H54 (cell line): ENCODE measurements at regions not wholly inside any gene's neighbourhood (a gene's known extent, or its start where the extent isn't known, plus 50 kb on each side); places are given as distances from the start of the nearest gene placed in this dataset.
"Not testable (repeated sequence)": the region's sequence is repeated elsewhere in the genome, so short reads cannot be mapped to it uniquely, and the experiment has no call there.

Experiments
- DNase-seq: peaks from one replicate; pipeline ENCODE4 v3.0.0; 2011; ENCODE audit warnings: low spot score, mixed read lengths; ENCODE audit not compliant: insufficient read length
- FAIRE-seq: peaks from 3 replicates; lab custom pipeline; 2011; peaks lifted over from hg19 to GRCh38; lab: Jason Lieb, UNC
- POLR2A ChIP-seq: IDR thresholded peaks from 2 replicates; pipeline ENCODE4 v1.6.1; 2011; ENCODE audit warnings: low read depth, mild to moderate bottlenecking, low read length

DNA sequence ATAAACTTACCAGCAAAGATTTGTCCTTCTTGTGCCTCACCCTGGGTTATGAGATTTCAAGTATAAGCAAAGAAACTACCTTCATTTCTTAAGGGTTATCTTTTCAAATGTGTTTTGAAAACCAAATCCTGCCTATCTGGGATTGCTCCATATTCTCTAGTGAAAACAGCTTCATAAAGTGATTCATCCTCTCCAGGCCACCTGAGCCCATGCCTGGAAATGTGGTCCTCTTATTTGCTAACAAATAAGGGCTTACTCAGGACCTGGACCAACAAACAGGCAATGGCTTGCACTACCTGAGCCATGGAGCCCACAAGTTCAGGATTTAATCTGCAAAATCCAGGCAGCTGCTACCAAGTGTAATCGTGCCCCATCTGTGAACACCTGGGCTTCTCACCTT, 234.4 kb upstream of the RBBP8 start:
- TF ChIP-seq POLR2A: no peak
- DNase-seq: no peak
- FAIRE-seq: no peak

DNA sequence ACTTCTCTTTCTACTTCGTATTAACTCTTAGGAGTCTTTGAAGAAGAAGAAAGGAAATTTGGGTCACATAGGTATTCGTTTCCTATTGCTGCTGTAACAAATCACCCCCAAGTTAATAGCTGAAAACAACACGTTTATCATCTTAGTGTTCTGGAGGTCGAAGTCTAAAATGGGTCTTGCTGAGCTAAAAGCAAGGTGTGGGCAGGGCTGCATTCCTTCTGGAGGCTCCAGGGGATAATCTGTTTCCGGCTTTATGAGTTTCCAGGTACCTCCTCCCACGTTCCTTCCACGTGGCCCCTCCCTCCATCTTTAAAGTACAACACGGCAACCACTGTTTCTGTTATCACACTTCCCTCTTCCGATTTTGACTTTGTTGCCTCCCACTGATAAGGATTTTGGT, 233.5 kb upstream of the RBBP8 start:
- no peak for DNase-seq
- no peak for TF ChIP-seq POLR2A
- no peak for FAIRE-seq

DNA sequence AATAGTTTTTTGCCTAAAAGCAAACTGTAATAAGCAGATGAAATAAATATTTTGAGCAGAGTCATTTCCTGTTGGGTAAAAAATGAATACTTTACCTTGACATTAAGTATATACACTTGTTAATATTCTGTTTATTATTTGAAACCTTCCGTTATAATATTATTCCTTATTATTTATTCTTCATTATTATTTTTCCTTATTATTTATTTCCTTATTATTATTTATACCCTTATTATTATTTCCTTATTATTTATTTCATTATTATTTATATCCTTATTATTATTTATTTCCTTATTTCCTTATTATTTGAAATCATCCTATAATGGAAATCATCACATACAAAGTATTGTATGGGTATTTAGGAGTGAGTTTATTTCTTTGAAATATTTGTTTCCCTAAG, 232.2 kb upstream of the RBBP8 start:
- no peak for FAIRE-seq
- no peak for TF ChIP-seq POLR2A

DNA sequence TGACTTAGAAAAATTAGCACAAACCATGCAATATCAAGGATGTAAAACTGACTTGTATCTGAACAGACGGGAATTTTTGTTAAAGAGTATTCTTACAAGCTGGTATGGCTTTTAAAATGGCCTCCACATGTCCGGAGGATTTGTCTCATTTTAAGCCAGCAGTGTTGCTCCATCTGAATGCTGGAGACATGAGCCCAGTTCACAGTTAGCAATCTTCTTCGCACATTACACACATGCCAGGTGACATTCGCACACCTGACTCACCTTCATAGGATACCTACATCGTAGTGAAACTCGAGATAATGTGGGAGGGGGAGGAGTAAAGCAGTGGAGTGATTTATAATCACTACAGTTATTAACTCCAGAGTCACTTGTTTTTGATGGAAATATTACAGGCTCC, 231.8 kb upstream of the RBBP8 start:
- FAIRE-seq (no peak), DNase-seq (no peak)
- no peak for TF ChIP-seq POLR2A

More for the DNA sequence above, 232.2 kb upstream of the RBBP8 start:
- no peak for DNase-seq

DNA sequence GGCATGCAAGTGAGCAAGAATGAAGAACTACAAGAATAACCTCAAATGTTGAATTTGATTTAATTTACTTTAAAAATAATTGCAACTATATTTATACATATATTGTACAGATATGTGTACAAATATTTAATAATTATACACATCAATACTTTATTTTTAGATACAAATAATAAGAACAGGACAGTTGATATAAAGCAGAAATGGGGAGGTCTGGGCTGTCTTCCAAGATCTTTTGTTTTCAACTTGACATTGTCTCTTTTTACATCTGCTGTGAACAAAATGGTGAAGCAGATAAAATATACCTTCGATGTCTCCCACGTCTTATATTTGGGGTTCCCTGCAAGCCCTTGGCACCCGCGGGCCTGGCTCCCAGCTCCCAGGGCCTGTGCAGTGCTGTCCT, 231.3 kb upstream of the RBBP8 start:
- no peak for DNase-seq
- no peak for TF ChIP-seq POLR2A
- FAIRE-seq: no peak

DNA sequence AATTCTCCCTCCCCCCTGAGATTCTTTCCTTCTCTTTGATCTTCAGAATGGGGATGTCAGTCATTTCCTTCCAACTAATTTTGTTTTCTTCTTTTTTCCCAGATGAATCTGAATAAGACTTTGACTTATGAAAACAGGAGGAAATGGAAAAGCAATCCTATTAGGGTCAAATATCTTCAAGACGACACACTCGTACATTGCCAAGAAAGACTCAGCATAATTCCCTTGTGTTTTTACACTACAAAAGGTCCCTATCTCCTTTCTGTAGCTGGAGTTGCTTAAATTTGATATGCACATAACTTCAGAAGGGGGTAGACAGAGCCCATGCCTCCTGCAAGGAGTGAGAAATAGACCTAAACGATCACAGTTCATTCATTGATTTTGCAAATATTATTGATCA, 230.3 kb upstream of the RBBP8 start:
- DNase-seq: no peak
- no peak for TF ChIP-seq POLR2A
- FAIRE-seq: no peak

DNA sequence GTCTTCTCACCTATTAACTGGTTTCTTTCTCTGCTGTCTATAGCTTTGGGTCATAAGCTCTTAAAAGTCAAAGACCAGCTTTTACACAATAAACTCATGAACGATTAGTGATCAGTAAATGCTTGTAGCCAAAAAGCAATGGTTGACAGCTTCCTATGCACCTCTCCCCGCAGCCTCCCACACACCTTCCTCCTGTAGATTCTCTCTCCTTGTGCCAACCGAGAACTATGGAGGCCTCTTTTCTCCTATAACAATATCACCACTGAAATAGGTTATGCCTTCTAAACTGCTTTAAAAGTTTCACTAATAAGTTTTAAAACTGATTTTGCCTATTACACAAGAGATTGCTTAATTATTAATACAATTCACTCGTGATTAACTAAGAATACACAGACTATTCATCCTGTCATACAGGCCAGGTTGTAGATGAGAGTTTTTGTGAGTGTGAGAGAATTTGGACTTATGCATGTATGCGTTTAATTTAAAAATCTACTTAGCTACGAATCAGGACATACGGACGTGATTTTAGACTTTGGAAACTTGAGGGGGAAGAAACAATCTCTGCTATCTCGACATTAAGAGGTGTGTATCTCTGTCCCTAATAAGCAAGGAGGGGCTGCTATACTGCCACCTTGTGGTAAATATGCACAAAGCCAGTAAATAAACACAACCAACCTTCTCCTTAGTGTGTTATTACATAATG, 229.1 kb upstream of the RBBP8 start:
- FAIRE-seq: no peak
- no peak for DNase-seq
- no peak for TF ChIP-seq POLR2A

DNA sequence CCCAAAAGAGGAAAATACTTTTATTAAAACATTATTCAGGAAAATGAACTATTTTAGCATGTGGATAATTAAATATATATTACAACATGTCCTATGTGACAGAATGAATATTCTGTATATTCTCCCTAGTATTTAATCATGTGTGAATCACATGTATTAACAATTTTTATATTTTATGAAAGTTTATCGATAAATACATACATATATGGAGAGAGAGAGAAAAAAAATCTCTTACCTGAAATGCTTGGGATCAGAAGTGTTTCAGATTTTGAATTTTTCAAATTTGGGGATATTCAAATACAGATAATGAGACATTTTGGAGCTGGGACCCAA, 228.6 kb upstream of the RBBP8 start:
- FAIRE-seq (no peak), DNase-seq (no peak)
- TF ChIP-seq POLR2A: no peak

DNA sequence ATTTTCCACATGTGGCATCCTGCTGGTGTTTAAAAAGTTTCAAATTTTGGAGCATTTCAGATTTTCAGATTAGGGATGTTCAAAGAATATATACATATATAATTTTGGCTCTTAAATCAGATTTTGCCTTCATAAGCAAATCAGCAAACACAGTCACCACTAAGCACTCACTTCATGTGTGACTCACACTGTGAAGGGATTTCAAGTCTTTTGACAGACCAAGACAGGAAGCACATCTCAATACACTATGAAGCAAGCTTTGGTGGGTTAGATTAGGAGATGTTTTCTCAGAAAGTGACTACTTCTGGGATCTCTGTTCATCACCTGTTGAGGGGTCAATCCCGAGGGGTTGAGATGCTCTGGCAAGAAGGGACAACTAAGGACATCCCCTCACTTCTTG, 227.8 kb upstream of the RBBP8 start:
- no peak for TF ChIP-seq POLR2A
- DNase-seq (peak; percentile 21), FAIRE-seq (peak; percentile 75)

DNA sequence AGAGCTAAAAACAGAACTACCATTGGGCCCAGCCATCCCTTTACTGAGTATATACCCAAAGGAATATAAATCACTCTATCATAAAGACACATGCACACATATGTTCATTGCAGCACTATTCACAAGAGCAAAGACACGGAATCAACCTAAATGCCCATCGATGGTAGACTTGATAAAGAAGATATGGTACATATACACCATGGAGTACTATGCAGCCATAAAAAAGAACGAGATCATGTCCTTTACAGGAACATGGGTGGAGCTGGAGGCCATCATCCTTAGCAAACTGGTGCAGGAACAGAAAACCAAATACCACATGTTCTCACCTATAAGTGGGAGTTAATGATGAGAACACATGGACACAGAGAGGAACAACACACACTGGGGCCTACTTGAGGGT, 227.1 kb upstream of the RBBP8 start:
- FAIRE-seq, DNase-seq: not testable (repeated sequence)

DNA sequence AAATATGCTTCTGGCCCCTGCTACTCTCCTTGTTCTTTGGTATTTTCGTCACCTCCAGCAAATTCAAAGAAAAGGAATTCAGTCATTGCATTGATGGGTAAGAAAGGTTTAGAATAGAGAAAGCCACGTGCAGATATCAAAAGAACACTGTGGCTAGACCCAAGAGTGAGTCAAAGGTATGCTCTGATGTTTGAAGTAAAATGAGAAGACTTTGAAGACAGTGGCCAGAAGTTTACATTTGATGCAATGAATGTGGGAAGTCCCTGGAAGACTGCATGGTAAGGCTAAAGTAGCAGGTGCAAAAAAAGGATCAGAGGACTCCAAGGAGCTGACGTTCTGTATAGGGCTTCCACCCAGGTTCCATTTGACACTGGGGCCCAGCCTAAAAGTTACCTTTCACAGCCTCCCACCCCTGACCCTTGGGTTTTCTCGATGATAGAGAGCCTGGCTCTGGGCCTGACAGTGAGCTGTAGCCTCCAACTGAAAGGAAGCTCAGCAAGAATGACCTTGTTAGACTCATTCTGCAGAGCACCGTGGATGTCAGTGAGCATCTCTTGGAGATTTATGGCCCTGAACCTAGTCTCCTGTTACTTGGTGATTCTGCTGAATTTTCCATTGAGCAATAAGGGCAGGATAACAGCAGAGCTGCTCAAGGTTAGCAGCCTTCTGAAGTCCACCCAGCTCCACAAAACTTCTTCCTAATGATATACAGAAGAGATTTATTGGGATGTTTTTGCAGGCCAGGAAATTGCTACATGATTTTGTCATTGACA, 223.7 kb upstream of the RBBP8 start:
- FAIRE-seq (no peak), DNase-seq (no peak)
- TF ChIP-seq POLR2A: no peak

DNA sequence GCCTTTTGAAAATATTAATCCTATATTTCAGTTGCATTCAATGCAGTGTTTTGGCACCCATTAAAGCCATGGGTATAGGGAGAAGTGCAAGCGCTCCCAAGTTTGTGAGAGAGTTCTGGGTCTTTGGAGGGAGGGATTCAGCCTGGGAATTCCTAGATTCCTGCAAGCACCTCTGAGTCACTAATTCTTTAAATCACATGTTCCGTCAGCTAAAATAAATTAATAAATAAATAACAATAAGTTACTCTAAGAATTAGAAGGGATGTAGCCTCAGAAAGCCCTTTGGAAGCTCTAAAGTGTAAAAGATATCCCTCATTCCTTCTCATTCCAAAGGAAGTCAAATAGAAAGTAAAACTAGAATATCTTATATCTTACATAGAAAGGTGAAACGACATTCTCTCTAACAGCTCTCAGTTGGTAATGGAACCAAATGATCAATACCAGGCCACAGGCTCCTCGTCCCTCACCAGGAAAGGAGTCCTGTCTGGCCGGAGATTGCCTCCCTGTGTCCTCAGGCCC, 222.4 kb upstream of the RBBP8 start:
- DNase-seq: no peak
- FAIRE-seq: no peak
- TF ChIP-seq POLR2A: no peak

DNA sequence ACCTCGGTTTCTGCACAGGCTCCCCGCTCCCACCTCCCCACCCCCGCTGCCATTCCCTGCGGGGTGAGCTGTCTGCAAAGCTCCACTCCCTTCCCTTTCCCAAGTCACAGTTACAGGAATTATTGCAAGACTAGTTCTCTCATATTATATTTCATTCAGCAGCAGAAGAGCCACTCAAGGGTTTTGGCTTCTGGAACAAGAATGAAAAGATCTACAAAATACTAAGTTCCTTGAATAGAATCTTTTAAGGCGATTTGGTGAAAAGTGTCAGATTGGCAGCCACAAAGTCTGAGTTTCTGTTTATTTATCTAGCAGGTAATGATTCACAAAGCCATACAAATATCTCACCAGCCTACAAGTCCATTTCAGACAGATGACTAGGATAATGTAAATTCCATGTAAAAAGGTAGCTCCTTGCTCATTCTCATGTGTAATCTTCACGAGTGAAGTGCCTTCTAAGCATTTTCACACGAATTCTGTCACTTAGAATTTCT, 221.9 kb upstream of the RBBP8 start:
- DNase-seq (peak; percentile 20), FAIRE-seq (peak; percentile 57)
- TF ChIP-seq POLR2A: no peak

DNA sequence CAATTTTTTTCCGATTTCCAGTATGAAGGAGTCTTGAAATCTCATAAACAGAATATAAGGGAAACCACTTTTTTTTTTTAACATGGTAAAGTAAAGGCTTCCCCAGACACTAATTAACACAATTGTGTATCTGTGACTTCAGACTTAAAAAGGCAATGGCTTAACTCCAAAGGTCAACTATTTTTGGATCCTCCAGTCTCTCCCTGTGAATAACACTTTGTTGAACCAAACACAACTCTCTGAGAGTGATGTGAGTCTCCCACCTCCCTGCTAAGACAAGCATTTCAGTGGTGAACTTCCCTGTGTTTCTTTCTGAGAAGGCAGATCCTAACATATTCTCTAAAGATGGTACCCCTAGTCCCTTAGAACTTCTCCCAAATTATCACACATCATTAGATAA, 219.6 kb upstream of the RBBP8 start:
- TF ChIP-seq POLR2A: no peak
- DNase-seq (no peak), FAIRE-seq (no peak)

DNA sequence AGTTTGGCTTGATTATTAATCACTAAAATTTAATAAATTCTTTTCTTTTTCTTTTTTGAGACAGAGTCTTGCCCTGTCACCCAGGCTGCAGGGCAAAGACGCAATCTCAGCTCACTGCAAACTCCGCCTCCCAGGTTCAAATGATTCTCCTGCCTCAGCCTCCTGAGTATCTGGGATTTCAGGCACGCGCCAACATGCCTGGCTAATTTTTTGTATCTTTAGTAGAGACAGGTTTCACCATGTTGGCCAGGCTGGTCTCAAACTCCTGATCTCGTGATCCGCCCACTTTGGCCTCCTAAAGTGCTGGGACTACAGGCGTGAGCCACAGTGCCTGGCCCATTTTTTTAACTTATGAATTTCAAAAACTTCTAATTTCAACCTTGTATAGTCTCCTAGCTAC, 215.6 kb upstream of the RBBP8 start:
- FAIRE-seq, DNase-seq: not testable (repeated sequence)
